ENCODE measurements at regions not wholly inside any gene's neighbourhood (a gene's known extent, or its start where the extent isn't known, plus 50 kb on each side); places are given as distances from the start of the nearest gene placed in this dataset.

GRCh38 chr9:28598408-28598807 lies 1025.1 kb upstream of the C9orf72 start:
- DNase-seq (ENCODE audit: low read depth) = no peak

GRCh38 chr9:28600226-28600625 lies 1026.9 kb upstream of the C9orf72 start:
- no peak for DNase-seq (ENCODE audit: low read depth)

- DNase-seq (ENCODE audit: low read depth) = no peak
These were observed 1034.6 kb upstream of the C9orf72 start for GRCh38 chr9:28607843-28608242.

GRCh38 chr9:28610339-28610738 lies 1037.1 kb upstream of the C9orf72 start:
- no peak for DNase-seq (ENCODE audit: low read depth)

- DNase-seq (ENCODE audit: low read depth) = no peak
These were observed 1043.0 kb upstream of the C9orf72 start for GRCh38 chr9:28616310-28616709.

GRCh38 chr9:28620011-28620410 lies 1046.7 kb upstream of the C9orf72 start:
- DNase-seq (ENCODE audit: low read depth) = no peak

GRCh38 chr9:28620661-28621060 lies 1047.4 kb upstream of the C9orf72 start:
- no peak for DNase-seq (ENCODE audit: low read depth)

GRCh38 chr9:28624771-28625170 lies 1051.5 kb upstream of the C9orf72 start:
- DNase-seq (ENCODE audit: low read depth) = no peak

GRCh38 chr9:28628031-28628430 lies 1054.8 kb upstream of the C9orf72 start:
- no peak for DNase-seq (ENCODE audit: low read depth)

GRCh38 chr9:28648723-28649122 lies 1075.4 kb upstream of the C9orf72 start:
- DNase-seq (ENCODE audit: low read depth) = no peak

- DNase-seq (ENCODE audit: low read depth) = no peak
These were observed 1077.0 kb upstream of the C9orf72 start for GRCh38 chr9:28650327-28650726.

GRCh38 chr9:28651050-28651722 lies 1077.9 kb upstream of the C9orf72 start:
- no peak for DNase-seq (ENCODE audit: low read depth)

- no peak for DNase-seq (ENCODE audit: low read depth)
These were observed 1079.9 kb upstream of the C9orf72 start for GRCh38 chr9:28653216-28653615.

- DNase-seq (ENCODE audit: low read depth) = no peak
These were observed 1083.4 kb upstream of the C9orf72 start for GRCh38 chr9:28656727-28657126.

GRCh38 chr9:28661853-28662252 lies 1088.6 kb upstream of the C9orf72 start:
- DNase-seq (ENCODE audit: low read depth) = no peak

GRCh38 chr9:28662675-28663074 lies 1089.4 kb upstream of the C9orf72 start:
- DNase-seq (ENCODE audit: low read depth) = no peak

- no peak for DNase-seq (ENCODE audit: low read depth)
These were observed 1094.9 kb upstream of the C9orf72 start for GRCh38 chr9:28668158-28668557.

- DNase-seq (ENCODE audit: low read depth) = no peak
These were observed 1097.7 kb upstream of the C9orf72 start for GRCh38 chr9:28671000-28671399.

GRCh38 chr9:28678097-28678496 lies 1104.8 kb upstream of the C9orf72 start:
- DNase-seq (ENCODE audit: low read depth) = no peak

GRCh38 chr9:28688172-28688571 lies 1114.9 kb upstream of the C9orf72 start:
- DNase-seq (ENCODE audit: low read depth) = no peak

GRCh38 chr9:28692012-28692411 lies 1118.7 kb upstream of the C9orf72 start:
- DNase-seq (ENCODE audit: low read depth) = no peak

GRCh38 chr9:28696960-28697359 lies 1123.7 kb upstream of the C9orf72 start:
- no peak for DNase-seq (ENCODE audit: low read depth)

GRCh38 chr9:28699632-28700031 lies 1126.4 kb upstream of the C9orf72 start:
- DNase-seq (ENCODE audit: low read depth) = no peak

GRCh38 chr9:28707616-28708015 lies 1134.3 kb upstream of the C9orf72 start:
- no peak for DNase-seq (ENCODE audit: low read depth)

Data from myocyte (in vitro differentiated cells).